CD4-positive, alpha-beta T cell treated with Interleukin-10 for 1 hour (primary cell): ENCODE measurements at regions not wholly inside any gene's neighbourhood (a gene's known extent, or its start where the extent isn't known, plus 50 kb on each side); places are given as distances from the start of the nearest gene placed in this dataset.
"Not testable (repeated sequence)": the region's sequence is repeated elsewhere in the genome, so short reads cannot be mapped to it uniquely, and the experiment has no call there.

Source experiments
- DNase-seq: peaks from one replicate; pipeline ENCODE4 v3.0.0-alpha.2; 2020

- DNase-seq, result no peak
Observed at GRCh38 chr2:191476901-191477300, 201.0 kb upstream of the NABP1 start.

- no peak for DNase-seq
Observed at GRCh38 chr2:191478799-191479679, 198.9 kb upstream of the NABP1 start.

GRCh38 chr2:191479680-191480023 is 198.3 kb upstream of the NABP1 start:
- DNase-seq, result no peak

GRCh38 chr2:191481305-191482070 is 196.4 kb upstream of the NABP1 start:
- DNase-seq, result no peak

- no peak for DNase-seq
Observed at GRCh38 chr2:191483117-191483516, 194.8 kb upstream of the NABP1 start.

- DNase-seq, result no peak
Observed at GRCh38 chr2:191486584-191487320, 191.2 kb upstream of the NABP1 start.

- no peak for DNase-seq
Observed at GRCh38 chr2:191488135-191488534, 189.8 kb upstream of the NABP1 start.

- DNase-seq, result no peak
Observed at GRCh38 chr2:191489177-191489576, 188.8 kb upstream of the NABP1 start.

GRCh38 chr2:191496838-191497237 is 181.1 kb upstream of the NABP1 start:
- no peak for DNase-seq

GRCh38 chr2:191497822-191498221 is 180.1 kb upstream of the NABP1 start:
- no peak for DNase-seq

GRCh38 chr2:191499050-191499449 is 178.9 kb upstream of the NABP1 start:
- no peak for DNase-seq

GRCh38 chr2:191499874-191500565 is 177.9 kb upstream of the NABP1 start:
- DNase-seq, result no peak

GRCh38 chr2:191500566-191500883 is 177.4 kb upstream of the NABP1 start:
- no peak for DNase-seq

- DNase-seq, result no peak
Observed at GRCh38 chr2:191500884-191501560, 176.9 kb upstream of the NABP1 start.

- DNase-seq, result no peak
Observed at GRCh38 chr2:191501561-191502168, 176.3 kb upstream of the NABP1 start.

GRCh38 chr2:191506515-191506914 is 171.4 kb upstream of the NABP1 start:
- no peak for DNase-seq

- not testable (repeated sequence) for DNase-seq
Observed at GRCh38 chr2:191507252-191507853, 170.6 kb upstream of the NABP1 start.

- DNase-seq, result no peak
Observed at GRCh38 chr2:191508738-191509137, 169.2 kb upstream of the NABP1 start.

- DNase-seq, result no peak
Observed at GRCh38 chr2:191512216-191512835, 165.6 kb upstream of the NABP1 start.

- DNase-seq, result no peak
Observed at GRCh38 chr2:191512874-191513273, 165.1 kb upstream of the NABP1 start.

- no peak for DNase-seq
Observed at GRCh38 chr2:191514613-191515012, 163.3 kb upstream of the NABP1 start.
